HG03432 (cell line): ENCODE measurements at regions not wholly inside any gene's neighbourhood (a gene's known extent, or its start where the extent isn't known, plus 50 kb on each side); places are given as distances from the start of the nearest gene placed in this dataset.

Source experiments
- ATAC-seq: cut with Tn5 transposase; IDR thresholded peaks from one replicate; pipeline ENCODE4 v1.9.1; 2021; ENCODE audit warnings: mild to moderate bottlenecking, moderate library complexity; ENCODE audit not compliant: unreplicated experiment

GRCh38 chr3:178291574-178292370, 244.5 kb upstream of the KCNMB2 start:
- ATAC-seq: no peak

- ATAC-seq: no peak
Measured at GRCh38 chr3:178295292-178295912, 240.8 kb upstream of the KCNMB2 start.

GRCh38 chr3:178297199-178297598, 239.0 kb upstream of the KCNMB2 start:
- ATAC-seq: no peak

GRCh38 chr3:178297740-178298139, 238.5 kb upstream of the KCNMB2 start:
- no peak for ATAC-seq

GRCh38 chr3:178300441-178300959, 235.7 kb upstream of the KCNMB2 start:
- no peak for ATAC-seq

- ATAC-seq: no peak
Measured at GRCh38 chr3:178302966-178303930, 233.0 kb upstream of the KCNMB2 start.

GRCh38 chr3:178304758-178305467, 231.3 kb upstream of the KCNMB2 start:
- no peak for ATAC-seq

GRCh38 chr3:178306432-178307115, 229.7 kb upstream of the KCNMB2 start:
- no peak for ATAC-seq

GRCh38 chr3:178308771-178309170, 227.5 kb upstream of the KCNMB2 start:
- no peak for ATAC-seq

- no peak for ATAC-seq
Measured at GRCh38 chr3:178310949-178311348, 225.3 kb upstream of the KCNMB2 start.

GRCh38 chr3:178313716-178314115, 222.5 kb upstream of the KCNMB2 start:
- no peak for ATAC-seq

- no peak for ATAC-seq
Measured at GRCh38 chr3:178318340-178318739, 217.9 kb upstream of the KCNMB2 start.

- ATAC-seq: no peak
Measured at GRCh38 chr3:178318941-178319816, 217.1 kb upstream of the KCNMB2 start.

GRCh38 chr3:178320456-178321351, 215.5 kb upstream of the KCNMB2 start:
- ATAC-seq: no peak

GRCh38 chr3:178324356-178324755, 211.9 kb upstream of the KCNMB2 start:
- ATAC-seq: no peak

- ATAC-seq: no peak
Measured at GRCh38 chr3:178325330-178325729, 210.9 kb upstream of the KCNMB2 start.

GRCh38 chr3:178329936-178330335, 206.3 kb upstream of the KCNMB2 start:
- no peak for ATAC-seq

- no peak for ATAC-seq
Measured at GRCh38 chr3:178334239-178334638, 202.0 kb upstream of the KCNMB2 start.
